HepG2 (cell line): ENCODE measurements at regions not wholly inside any gene's neighbourhood (a gene's known extent, or its start where the extent isn't known, plus 50 kb on each side); places are given as distances from the start of the nearest gene placed in this dataset.

Experiments used
- ELF4 ChIP-seq: sonication (generic); formaldehyde crosslinking; IDR thresholded peaks from 2 replicates; pipeline ENCODE4 v1.5.0; 2020; ENCODE audit warnings: missing genetic modification reagents, mild to moderate bottlenecking, moderate library complexity, borderline replicate concordance
- HCFC1 ChIP-seq: fragments of 150-350 bp; IDR thresholded peaks from 2 replicates; pipeline ENCODE4 v1.6.1; 2014; ENCODE audit warnings: low read depth, low read length
- HOXA3 ChIP-seq: sonication (generic); formaldehyde crosslinking; IDR thresholded peaks from 2 replicates; pipeline ENCODE4 v1.5.0; 2020; ENCODE audit warnings: missing genetic modification reagents
- ISL2 ChIP-seq: sonication (generic); formaldehyde crosslinking; IDR thresholded peaks from 2 replicates; pipeline ENCODE4 v1.5.0; 2020; ENCODE audit warnings: missing genetic modification reagents
- RAD21 ChIP-seq: fragments of 450-650 bp; formaldehyde crosslinking; IDR thresholded peaks from 2 replicates; pipeline ENCODE4 v1.5.0; 2020; ENCODE audit warnings: mild to moderate bottlenecking
- ZBTB3 ChIP-seq: sonication (generic); formaldehyde crosslinking; IDR thresholded peaks from 2 replicates; pipeline ENCODE4 v1.4.0; 2020; ENCODE audit warnings: low read depth, mild to moderate bottlenecking, moderate library complexity, missing genetic modification reagents, borderline replicate concordance
- ZFP41 ChIP-seq: sonication (generic); formaldehyde crosslinking; IDR thresholded peaks from 2 replicates; pipeline ENCODE4 v1.4.0; 2020; ENCODE audit warnings: mild to moderate bottlenecking, missing genetic modification reagents, borderline replicate concordance
- TF ChIP-seq, protein P1 (sequence below): sonication (generic); formaldehyde crosslinking; IDR thresholded peaks from 2 replicates; pipeline ENCODE4 v1.9.0; 2021; ENCODE audit warnings: mild to moderate bottlenecking, missing genetic modification reagents
- TF ChIP-seq, protein P2 (sequence below): sonication (generic); formaldehyde crosslinking; IDR thresholded peaks from 2 replicates; pipeline ENCODE4 v1.4.0; 2020; ENCODE audit warnings: missing genetic modification reagents
- TF ChIP-seq, protein P3 (sequence below): sonication (generic); formaldehyde crosslinking; IDR thresholded peaks from 2 replicates; pipeline ENCODE4 v1.8.1; 2023; ENCODE audit warnings: missing genetic modification reagents, inconsistent platforms, borderline replicate concordance

DNA sequence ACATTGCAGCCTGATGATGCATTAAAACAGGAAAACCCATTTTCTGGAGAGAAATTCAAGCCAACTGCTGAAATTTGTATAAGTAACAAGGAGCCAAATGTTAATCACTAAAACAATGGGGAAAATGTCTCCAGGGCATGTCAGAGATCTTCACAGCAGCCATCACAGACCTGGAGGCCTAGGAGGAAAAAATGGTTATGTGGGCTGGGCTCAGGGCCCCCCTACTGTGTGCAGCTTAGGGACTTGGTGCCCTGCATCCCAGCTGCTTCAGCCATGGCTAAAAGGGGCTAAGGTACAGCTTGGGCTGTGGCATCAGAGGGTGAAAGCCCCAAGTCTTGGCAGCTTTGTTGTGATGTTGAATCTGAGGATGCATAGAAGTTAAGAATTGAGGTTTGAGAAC, 479.8 kb downstream of the BCKDHB start (continued):
- TF ChIP-seq, protein P1, sequence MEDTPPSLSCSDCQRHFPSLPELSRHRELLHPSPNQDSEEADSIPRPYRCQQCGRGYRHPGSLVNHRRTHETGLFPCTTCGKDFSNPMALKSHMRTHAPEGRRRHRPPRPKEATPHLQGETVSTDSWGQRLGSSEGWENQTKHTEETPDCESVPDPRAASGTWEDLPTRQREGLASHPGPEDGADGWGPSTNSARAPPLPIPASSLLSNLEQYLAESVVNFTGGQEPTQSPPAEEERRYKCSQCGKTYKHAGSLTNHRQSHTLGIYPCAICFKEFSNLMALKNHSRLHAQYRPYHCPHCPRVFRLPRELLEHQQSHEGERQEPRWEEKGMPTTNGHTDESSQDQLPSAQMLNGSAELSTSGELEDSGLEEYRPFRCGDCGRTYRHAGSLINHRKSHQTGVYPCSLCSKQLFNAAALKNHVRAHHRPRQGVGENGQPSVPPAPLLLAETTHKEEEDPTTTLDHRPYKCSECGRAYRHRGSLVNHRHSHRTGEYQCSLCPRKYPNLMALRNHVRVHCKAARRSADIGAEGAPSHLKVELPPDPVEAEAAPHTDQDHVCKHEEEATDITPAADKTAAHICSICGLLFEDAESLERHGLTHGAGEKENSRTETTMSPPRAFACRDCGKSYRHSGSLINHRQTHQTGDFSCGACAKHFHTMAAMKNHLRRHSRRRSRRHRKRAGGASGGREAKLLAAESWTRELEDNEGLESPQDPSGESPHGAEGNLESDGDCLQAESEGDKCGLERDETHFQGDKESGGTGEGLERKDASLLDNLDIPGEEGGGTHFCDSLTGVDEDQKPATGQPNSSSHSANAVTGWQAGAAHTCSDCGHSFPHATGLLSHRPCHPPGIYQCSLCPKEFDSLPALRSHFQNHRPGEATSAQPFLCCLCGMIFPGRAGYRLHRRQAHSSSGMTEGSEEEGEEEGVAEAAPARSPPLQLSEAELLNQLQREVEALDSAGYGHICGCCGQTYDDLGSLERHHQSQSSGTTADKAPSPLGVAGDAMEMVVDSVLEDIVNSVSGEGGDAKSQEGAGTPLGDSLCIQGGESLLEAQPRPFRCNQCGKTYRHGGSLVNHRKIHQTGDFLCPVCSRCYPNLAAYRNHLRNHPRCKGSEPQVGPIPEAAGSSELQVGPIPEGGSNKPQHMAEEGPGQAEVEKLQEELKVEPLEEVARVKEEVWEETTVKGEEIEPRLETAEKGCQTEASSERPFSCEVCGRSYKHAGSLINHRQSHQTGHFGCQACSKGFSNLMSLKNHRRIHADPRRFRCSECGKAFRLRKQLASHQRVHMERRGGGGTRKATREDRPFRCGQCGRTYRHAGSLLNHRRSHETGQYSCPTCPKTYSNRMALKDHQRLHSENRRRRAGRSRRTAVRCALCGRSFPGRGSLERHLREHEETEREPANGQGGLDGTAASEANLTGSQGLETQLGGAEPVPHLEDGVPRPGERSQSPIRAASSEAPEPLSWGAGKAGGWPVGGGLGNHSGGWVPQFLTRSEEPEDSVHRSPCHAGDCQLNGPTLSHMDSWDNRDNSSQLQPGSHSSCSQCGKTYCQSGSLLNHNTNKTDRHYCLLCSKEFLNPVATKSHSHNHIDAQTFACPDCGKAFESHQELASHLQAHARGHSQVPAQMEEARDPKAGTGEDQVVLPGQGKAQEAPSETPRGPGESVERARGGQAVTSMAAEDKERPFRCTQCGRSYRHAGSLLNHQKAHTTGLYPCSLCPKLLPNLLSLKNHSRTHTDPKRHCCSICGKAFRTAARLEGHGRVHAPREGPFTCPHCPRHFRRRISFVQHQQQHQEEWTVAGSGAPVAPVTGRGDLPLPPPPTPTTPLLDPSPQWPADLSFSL, result no peak
- no peak for TF ChIP-seq ZFP41 (CRISPR knock-in tag)
- no peak for TF ChIP-seq HCFC1
- TF ChIP-seq, protein P2, sequence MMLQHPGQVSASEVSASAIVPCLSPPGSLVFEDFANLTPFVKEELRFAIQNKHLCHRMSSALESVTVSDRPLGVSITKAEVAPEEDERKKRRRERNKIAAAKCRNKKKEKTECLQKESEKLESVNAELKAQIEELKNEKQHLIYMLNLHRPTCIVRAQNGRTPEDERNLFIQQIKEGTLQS (CRISPR knock-in tag), result no peak
- no peak for TF ChIP-seq RAD21 (CRISPR knock-in tag)
- TF ChIP-seq ZBTB3 (CRISPR knock-in tag), result no peak
- no peak for TF ChIP-seq ELF4 (CRISPR knock-in tag)
- TF ChIP-seq, protein P3, sequence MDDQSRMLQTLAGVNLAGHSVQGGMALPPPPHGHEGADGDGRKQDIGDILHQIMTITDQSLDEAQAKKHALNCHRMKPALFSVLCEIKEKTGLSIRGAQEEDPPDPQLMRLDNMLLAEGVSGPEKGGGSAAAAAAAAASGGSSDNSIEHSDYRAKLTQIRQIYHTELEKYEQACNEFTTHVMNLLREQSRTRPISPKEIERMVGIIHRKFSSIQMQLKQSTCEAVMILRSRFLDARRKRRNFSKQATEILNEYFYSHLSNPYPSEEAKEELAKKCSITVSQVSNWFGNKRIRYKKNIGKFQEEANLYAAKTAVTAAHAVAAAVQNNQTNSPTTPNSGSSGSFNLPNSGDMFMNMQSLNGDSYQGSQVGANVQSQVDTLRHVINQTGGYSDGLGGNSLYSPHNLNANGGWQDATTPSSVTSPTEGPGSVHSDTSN (CRISPR knock-in tag), result no peak
- TF ChIP-seq HOXA3, result no peak
- no peak for TF ChIP-seq ISL2 (CRISPR knock-in tag)
